Esophagus muscularis mucosa (tissue), 4 donors: ENCODE measurements at regions not wholly inside any gene's neighbourhood (a gene's known extent, or its start where the extent isn't known, plus 50 kb on each side); places are given as distances from the start of the nearest gene placed in this dataset.

Source experiments
- EP300 ChIP-seq: sonication (generic); formaldehyde crosslinking; IDR thresholded peaks from one replicate; pipeline ENCODE4 v1.6.1; 2017; ENCODE audit warnings: antibody characterized with exemption
- POLR2A ChIP-seq: fragments of 450-650 bp; IDR thresholded peaks from one replicate; pipeline ENCODE4 v1.6.1; 2017; ENCODE audit warnings: antibody characterized with exemption, moderate library complexity, mild to moderate bottlenecking, low read depth
- POLR2AphosphoS5 ChIP-seq, 2 donors: sonication (generic); formaldehyde crosslinking; IDR thresholded peaks; one replicate each; pipeline ENCODE4 v1.6.1; 2017; ENCODE audit warnings: antibody characterized with exemption in 2 of 2
- TF ChIP-seq, protein P1 (sequence below), 3 experiments: fragments of 200-600 bp in 2 of 3; fragments of 450-650 bp in 1 of 3; sonication (generic) in 2 of 3; IDR thresholded peaks; one replicate each; pipeline ENCODE4 v1.5.1; 2017 to 2019; ENCODE audit warnings: antibody characterized with exemption in 3 of 3, mild to moderate bottlenecking in 2 of 3, moderate library complexity in 1 of 3

DNA sequence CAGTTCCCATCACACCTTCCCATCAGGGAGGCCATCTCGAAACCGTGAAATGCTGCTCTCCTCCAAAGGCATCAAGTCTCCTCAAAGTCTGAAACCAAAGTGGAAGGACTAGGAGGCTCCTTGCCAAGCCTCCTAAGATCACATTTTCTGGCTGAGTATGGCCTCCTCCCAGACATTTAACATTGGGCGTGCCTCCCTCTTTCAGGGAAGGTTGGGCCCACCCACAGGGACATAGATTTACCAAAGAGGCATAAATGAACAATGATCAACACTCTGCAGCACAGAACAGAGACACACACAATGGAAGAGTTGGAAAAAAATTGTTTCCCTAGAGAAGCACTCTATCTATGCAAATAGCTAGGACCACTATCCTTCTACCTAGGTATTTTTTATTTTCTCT lies 381.8 kb downstream of the MAFB start:
- no peak for TF ChIP-seq EP300
- TF ChIP-seq, protein P1, sequence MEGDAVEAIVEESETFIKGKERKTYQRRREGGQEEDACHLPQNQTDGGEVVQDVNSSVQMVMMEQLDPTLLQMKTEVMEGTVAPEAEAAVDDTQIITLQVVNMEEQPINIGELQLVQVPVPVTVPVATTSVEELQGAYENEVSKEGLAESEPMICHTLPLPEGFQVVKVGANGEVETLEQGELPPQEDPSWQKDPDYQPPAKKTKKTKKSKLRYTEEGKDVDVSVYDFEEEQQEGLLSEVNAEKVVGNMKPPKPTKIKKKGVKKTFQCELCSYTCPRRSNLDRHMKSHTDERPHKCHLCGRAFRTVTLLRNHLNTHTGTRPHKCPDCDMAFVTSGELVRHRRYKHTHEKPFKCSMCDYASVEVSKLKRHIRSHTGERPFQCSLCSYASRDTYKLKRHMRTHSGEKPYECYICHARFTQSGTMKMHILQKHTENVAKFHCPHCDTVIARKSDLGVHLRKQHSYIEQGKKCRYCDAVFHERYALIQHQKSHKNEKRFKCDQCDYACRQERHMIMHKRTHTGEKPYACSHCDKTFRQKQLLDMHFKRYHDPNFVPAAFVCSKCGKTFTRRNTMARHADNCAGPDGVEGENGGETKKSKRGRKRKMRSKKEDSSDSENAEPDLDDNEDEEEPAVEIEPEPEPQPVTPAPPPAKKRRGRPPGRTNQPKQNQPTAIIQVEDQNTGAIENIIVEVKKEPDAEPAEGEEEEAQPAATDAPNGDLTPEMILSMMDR (IDR thresholded peaks at IDR 0.05), result no peak
- no peak for TF ChIP-seq POLR2A
- TF ChIP-seq POLR2AphosphoS5 (IDR thresholded peaks at IDR 0.05), result no peak
